Tibial artery (tissue), 4 donors: ENCODE measurements at regions not wholly inside any gene's neighbourhood (a gene's known extent, or its start where the extent isn't known, plus 50 kb on each side); places are given as distances from the start of the nearest gene placed in this dataset.
"Not testable (repeated sequence)": the region's sequence is repeated elsewhere in the genome, so short reads cannot be mapped to it uniquely, and the experiment has no call there.

Source experiments
- DNase-seq, 2 donors: peaks; one replicate each; pipeline ENCODE4 v3.0.0-alpha.2; 2019
- H3K27ac ChIP-seq, 2 donors: fragments of 200-600 bp; sonication (generic) in 1 of 2; 1 replicate in 1 of 2; 2 replicates in 1 of 2; pipeline ENCODE4 v1.5.1; 2018 to 2019; ENCODE audit warnings: mild to moderate bottlenecking in 1 of 2
- H3K27me3 ChIP-seq, 2 donors: fragments of 200-600 bp; sonication (generic) in 1 of 2; one replicate each; pipeline versions ENCODE4 v1.5.1 to v1.6.0; 2016 to 2019
- H3K36me3 ChIP-seq, 3 donors: fragments of 200-600 bp; sonication (generic) in 2 of 3; one replicate each; pipeline ENCODE4 v1.5.1; 2016 to 2019; ENCODE audit warnings: mild to moderate bottlenecking in 2 of 3
- H3K4me1 ChIP-seq, 4 donors: fragments of 200-600 bp; sonication (generic) in 2 of 4; 1 replicate in 3 of 4; 2 replicates in 1 of 4; pipeline ENCODE4 v1.5.1; 2016 to 2019
- H3K4me3 ChIP-seq, 2 donors: fragments of 200-600 bp; sonication (generic) in 1 of 2; 1 replicate in 1 of 2; 2 replicates in 1 of 2; pipeline ENCODE4 v1.5.1; 2018 to 2019; ENCODE audit warnings: mild to moderate bottlenecking in 2 of 2
- H3K9me3 ChIP-seq, 3 donors: fragments of 200-600 bp; sonication (generic) in 1 of 3; one replicate each; pipeline ENCODE4 v1.5.1; 2016 to 2019
- intact Hi-C: fragments of 100-400 bp; cut with DNase I; formaldehyde crosslinking; loops from one replicate; pipeline ENCODE4 v1.15.0; 2023; ENCODE audit warnings: low total_unique reads
- TF ChIP-seq, protein P1 (sequence below), 2 experiments: fragments of 200-600 bp in 1 of 2; fragments of 450-650 bp in 1 of 2; IDR thresholded peaks; one replicate each; pipeline ENCODE4 v1.5.1; 2017 to 2019; ENCODE audit warnings: antibody characterized with exemption in 2 of 2, mild to moderate bottlenecking in 1 of 2, moderate library complexity in 1 of 2

DNA sequence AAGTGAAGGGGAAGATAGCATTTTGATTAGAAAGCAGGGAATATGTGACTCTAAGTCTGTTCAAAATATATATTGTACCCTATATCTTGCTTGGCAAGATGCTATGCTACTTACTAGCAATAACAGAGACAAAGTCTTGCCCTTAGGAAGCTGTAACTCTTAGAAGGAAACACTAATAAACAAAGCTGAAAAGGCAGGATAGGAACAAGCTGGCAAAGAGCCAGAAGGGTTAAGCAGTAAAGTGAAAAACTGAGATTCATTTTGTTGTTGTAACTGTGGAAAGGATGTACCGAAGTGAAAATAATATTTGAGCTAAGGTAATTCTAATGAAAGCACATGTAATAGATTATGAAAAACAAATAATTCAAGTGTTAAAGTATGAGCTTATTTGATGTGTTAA, 527.1 kb upstream of the FLRT2 start:
- intact Hi-C loops: no loop called here
- TF ChIP-seq, protein P1, sequence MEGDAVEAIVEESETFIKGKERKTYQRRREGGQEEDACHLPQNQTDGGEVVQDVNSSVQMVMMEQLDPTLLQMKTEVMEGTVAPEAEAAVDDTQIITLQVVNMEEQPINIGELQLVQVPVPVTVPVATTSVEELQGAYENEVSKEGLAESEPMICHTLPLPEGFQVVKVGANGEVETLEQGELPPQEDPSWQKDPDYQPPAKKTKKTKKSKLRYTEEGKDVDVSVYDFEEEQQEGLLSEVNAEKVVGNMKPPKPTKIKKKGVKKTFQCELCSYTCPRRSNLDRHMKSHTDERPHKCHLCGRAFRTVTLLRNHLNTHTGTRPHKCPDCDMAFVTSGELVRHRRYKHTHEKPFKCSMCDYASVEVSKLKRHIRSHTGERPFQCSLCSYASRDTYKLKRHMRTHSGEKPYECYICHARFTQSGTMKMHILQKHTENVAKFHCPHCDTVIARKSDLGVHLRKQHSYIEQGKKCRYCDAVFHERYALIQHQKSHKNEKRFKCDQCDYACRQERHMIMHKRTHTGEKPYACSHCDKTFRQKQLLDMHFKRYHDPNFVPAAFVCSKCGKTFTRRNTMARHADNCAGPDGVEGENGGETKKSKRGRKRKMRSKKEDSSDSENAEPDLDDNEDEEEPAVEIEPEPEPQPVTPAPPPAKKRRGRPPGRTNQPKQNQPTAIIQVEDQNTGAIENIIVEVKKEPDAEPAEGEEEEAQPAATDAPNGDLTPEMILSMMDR (IDR thresholded peaks at IDR 0.05): no peak
- Histone ChIP-seq H3K9me3 (no peaks in the 10 kb centered on the region), H3K36me3 (no peaks in the 10 kb centered on the region), H3K4me1 (no peaks in the 10 kb centered on the region), H3K4me3 (no peak overlapping the region), H3K27ac (no peak overlapping the region), H3K27me3 (no peaks in the 10 kb centered on the region)
- DNase-seq: no peak

DNA sequence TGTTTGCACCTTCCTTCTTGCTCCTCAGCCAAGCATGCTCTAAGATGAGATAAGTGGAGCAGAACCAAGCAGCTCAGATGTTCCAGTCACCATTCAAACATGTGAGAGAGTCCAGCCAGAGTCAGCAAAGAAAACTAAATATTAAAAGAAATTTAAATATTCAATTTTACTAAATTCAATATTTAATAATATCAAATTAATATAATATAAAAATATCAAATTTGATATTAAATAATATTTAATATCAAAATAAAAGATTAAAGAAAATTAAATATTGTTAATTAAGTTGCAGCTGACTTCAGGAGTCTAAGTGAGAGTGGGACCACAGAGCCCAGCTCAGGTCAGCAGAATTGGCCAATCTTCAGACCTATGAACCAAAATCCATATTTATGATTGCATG, 526.1 kb upstream of the FLRT2 start:
- H3K9me3 ChIP-seq: no peaks in the 10 kb centered on the region
- TF ChIP-seq, protein P1 (IDR thresholded peaks at IDR 0.05): no peak
- H3K4me1 ChIP-seq: no peaks in the 10 kb centered on the region
- no peak overlapping the region for H3K27ac ChIP-seq
- intact Hi-C loops: no loop called here
- DNase-seq: no peak
- no peaks in the 10 kb centered on the region for H3K27me3 ChIP-seq
- H3K36me3 ChIP-seq: no peaks in the 10 kb centered on the region
- no peak overlapping the region for H3K4me3 ChIP-seq

DNA sequence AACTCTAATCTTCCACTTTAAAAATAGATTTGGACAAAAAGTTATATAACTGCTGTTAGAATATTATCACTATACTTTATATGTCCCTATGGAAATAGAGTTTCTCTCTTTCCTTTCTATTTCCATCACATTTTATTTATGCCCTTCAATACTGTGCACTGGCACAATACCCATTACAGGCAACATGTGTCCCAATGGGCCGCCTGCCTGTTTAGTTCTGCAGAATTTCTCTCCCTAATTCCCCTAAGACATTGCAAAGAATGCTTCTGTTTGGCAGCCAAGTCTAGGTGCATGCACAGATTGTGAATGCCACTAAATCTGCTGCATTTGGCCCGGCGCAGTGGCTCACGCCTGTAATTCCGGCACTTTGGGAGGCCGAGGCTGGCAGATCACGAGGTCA, 520.4 kb upstream of the FLRT2 start:
- Histone ChIP-seq H3K9me3 (no peaks in the 10 kb centered on the region), H3K27me3 (no peaks in the 10 kb centered on the region), H3K27ac (no peak overlapping the region), H3K4me1 (no peaks in the 10 kb centered on the region), H3K4me3 (no peak overlapping the region), H3K36me3 (no peaks in the 10 kb centered on the region)
- no peak for DNase-seq
- intact Hi-C loops: no loop called here
- TF ChIP-seq, protein P1 (IDR thresholded peaks at IDR 0.05): no peak

DNA sequence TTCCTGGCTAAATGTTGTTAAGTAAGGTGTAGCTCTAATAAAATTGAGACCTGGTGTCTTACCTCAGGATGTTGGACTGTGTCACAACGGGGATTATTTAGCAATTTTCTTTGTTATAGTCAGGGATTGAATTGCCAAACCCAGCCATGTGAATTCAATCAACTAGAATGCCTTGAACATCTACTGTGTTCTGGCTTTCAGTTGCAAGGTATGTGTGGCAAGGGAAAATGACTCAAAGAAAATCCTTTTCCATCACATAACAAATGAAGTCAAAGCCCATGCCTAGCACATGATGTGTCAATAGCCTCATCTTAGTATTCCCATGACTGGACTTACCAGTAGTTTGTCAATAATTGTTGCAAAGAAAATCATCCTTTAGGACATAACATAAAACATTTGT, 519.8 kb upstream of the FLRT2 start:
- no peaks in the 10 kb centered on the region for H3K36me3 ChIP-seq
- intact Hi-C loops: no loop called here
- no peak for DNase-seq
- no peaks in the 10 kb centered on the region for H3K4me1 ChIP-seq
- H3K9me3 ChIP-seq: no peaks in the 10 kb centered on the region
- no peaks in the 10 kb centered on the region for H3K27me3 ChIP-seq
- H3K4me3 ChIP-seq: no peak overlapping the region
- no peak overlapping the region for H3K27ac ChIP-seq
- TF ChIP-seq, protein P1 (IDR thresholded peaks at IDR 0.05): no peak

DNA sequence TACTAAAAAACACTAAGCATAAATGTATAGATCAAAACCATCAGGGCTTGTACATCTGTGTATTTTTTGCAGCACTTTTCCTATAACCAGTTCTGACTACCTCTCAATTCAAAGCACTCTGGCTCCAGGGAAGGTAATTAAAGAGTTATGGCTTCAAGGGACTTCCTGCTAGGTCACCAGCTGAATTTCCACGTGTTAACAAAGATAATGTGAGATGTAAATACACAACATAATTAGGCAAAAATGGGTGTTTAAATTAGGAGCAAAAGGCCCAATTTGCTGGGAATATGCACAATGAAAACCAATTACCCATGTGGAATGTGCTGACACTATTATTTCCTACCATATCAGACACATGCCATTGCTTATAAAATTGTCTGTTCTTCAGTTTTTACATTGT, 513.4 kb upstream of the FLRT2 start:
- TF ChIP-seq, protein P1 (IDR thresholded peaks at IDR 0.05): no peak
- no peaks in the 10 kb centered on the region for H3K27me3 ChIP-seq
- H3K27ac ChIP-seq: no peak overlapping the region
- no peaks in the 10 kb centered on the region for H3K4me1 ChIP-seq
- no peak for DNase-seq
- intact Hi-C loops: no loop called here
- H3K9me3 ChIP-seq: no peaks in the 10 kb centered on the region
- H3K36me3 ChIP-seq: no peaks in the 10 kb centered on the region
- H3K4me3 ChIP-seq: no peak overlapping the region

DNA sequence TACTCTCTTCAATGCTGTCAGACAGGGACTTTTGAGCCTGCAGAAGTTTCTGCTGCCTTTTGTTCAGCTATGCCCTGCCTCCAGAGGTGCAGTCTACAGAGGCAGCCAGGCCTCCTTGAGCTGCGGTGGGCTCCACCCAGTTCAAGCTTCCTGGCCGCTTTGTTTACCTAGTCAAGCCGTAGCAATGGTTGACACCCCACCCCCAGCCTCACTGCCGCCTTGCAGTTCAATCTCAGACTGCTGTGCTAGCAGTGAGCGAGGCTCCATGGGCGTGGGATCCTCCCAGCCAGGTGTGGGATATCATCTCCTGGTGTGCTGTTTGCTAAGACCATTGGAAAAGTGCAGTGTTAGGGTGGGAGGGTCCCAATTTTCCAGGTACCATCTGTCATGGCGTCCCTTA, 506.1 kb upstream of the FLRT2 start:
- H3K9me3 ChIP-seq, H3K4me1 ChIP-seq, H3K36me3 ChIP-seq, H3K4me3 ChIP-seq, DNase-seq, H3K27me3 ChIP-seq, intact Hi-C loops, H3K27ac ChIP-seq: not testable (repeated sequence)
